ENCODE measurements at regions not wholly inside any gene's neighbourhood (a gene's known extent, or its start where the extent isn't known, plus 50 kb on each side); places are given as distances from the start of the nearest gene placed in this dataset.

DNA sequence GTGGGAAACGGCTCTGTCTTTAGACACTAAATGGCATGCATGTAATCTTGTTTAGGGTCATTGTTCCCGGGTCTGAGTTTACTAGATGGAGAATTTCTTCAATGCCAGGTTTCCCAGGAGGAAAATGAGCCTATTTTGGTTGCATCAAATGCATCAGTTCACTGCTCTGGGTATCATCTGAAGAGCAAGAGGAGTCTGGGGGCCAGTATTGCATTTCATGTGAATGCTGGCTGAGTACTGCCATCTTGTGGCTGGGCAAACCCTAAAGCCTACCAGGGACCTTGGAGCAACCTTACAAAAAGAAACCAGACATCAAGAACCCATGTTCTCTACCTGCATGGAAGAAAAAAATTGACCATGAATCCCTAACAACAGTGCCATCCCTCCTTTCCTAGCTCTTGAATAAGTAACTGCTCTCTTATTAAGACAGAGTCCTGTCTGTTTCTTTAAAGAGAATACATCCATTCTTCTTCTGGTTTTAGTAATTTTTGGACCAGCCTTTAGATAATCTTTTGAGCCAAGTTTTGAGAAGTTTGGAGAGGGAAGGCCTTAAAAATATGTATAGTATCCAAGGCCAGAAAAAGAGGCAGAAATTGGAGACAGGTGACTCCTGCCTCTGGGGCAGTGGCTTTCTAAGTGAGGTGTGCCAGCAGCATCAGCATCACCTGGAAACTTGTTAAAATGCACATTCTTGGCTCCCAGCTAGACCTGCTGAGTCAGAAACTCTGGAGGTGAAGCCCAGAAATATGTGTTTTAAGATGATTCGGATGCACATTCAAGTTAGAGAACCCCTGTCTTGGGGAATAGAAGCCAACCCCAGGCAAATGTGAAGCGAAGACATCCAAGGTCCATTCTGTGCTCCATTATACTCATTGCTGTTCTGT, 261.0 kb upstream of the CXCR4 start:
- H3K4me3 Mint-ChIP-seq: no peak overlapping the region
- DNase-seq (ENCODE audit: low spot score in 2 of 2, unreplicated experiment in 2 of 2): peak in 1 of 2 experiments; percentile 45
- no peak overlapping the region for H3K27ac Mint-ChIP-seq
- H3K27me3 Mint-ChIP-seq (ENCODE audit: low read depth): no peaks in the 10 kb centered on the region
- TF ChIP-seq, protein P1, sequence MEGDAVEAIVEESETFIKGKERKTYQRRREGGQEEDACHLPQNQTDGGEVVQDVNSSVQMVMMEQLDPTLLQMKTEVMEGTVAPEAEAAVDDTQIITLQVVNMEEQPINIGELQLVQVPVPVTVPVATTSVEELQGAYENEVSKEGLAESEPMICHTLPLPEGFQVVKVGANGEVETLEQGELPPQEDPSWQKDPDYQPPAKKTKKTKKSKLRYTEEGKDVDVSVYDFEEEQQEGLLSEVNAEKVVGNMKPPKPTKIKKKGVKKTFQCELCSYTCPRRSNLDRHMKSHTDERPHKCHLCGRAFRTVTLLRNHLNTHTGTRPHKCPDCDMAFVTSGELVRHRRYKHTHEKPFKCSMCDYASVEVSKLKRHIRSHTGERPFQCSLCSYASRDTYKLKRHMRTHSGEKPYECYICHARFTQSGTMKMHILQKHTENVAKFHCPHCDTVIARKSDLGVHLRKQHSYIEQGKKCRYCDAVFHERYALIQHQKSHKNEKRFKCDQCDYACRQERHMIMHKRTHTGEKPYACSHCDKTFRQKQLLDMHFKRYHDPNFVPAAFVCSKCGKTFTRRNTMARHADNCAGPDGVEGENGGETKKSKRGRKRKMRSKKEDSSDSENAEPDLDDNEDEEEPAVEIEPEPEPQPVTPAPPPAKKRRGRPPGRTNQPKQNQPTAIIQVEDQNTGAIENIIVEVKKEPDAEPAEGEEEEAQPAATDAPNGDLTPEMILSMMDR (IDR thresholded peaks at IDR 0.05; ENCODE audit: unreplicated experiment): no peak
- no peaks in the 10 kb centered on the region for H3K36me3 Mint-ChIP-seq
- no peaks in the 10 kb centered on the region for H3K9me3 Mint-ChIP-seq
- H3K4me1 Mint-ChIP-seq: peaks cover 6% of the 10 kb centered on the region

DNA sequence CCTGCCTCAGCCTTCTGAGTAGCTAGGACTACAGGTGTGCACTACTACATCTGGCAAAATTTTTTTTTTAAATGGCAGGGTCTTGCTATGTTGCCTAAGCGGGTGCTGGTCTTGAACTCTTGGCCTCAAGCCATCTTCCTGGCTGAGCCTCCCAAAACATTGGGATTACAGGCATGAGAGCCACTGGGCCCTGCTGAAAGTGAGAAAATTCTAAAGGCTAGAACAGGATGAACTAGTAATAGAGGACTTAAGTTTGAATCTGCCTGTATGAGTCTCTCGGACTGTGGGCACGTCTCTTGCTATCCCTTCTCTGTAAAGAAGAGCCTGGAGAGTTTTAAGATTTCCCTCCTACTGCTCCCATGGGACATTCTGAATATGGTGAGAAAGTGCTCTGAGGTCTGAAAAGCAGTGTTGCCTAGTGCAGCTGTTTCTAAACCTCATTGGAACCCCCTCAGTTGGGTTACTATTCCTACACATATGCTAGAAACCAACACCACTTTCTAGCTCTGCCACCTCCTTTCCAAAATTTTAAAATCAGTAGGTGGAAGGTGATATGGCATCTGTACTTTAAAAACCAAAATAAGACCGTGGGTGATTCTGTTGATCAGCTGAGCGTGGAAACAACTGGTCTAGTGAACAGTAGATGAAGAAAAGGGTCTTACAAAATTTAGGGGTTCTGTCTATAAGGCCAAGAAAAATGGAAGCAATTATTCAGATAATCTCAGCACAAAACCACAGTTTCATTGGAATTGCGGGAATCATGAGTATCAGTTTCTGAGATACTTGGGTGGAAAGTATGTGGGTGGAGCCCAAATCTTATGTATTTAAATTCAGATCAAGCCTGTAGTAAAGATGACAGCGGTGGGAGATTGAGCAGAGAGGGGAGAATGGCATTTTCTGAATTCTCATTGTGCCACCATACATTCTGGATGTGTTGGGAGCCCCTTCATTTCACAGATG, 259.8 kb upstream of the CXCR4 start:
- Mint-ChIP-seq H3K4me3 (no peak overlapping the region), H3K27me3 (ENCODE audit: low read depth) (no peaks in the 10 kb centered on the region), H3K9me3 (no peaks in the 10 kb centered on the region), H3K27ac (no peak overlapping the region), H3K36me3 (no peaks in the 10 kb centered on the region), H3K4me1 (peaks cover 6% of the 10 kb centered on the region)
- no peak for DNase-seq (ENCODE audit: low spot score in 2 of 2, unreplicated experiment in 2 of 2)
- TF ChIP-seq, protein P1 (IDR thresholded peaks at IDR 0.05; ENCODE audit: unreplicated experiment): no peak

DNA sequence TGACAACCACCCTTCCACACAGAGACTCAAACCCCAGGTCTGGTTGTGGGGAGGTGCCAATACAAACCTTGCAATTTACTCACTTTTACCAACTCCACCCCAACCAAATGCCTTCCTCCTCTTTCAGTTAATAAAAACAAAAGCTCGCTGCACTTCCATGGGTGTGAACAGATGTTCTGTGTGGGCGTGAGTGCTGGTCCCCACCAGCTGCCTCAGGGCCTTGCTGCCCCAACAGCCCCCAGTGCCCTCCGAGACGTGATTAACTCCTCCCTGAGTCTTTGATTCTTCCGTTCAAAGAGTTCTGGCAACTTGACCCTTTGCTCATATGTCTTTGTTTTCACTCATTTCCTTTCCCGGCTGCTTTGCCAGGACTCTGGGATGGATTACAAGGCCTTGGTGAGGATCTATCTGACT, 258.9 kb upstream of the CXCR4 start:
- no peaks in the 10 kb centered on the region for H3K27me3 Mint-ChIP-seq (ENCODE audit: low read depth)
- H3K27ac Mint-ChIP-seq: no peak overlapping the region
- no peaks in the 10 kb centered on the region for H3K9me3 Mint-ChIP-seq
- DNase-seq (ENCODE audit: low spot score in 2 of 2, unreplicated experiment in 2 of 2): no peak
- no peak overlapping the region for H3K4me3 Mint-ChIP-seq
- H3K36me3 Mint-ChIP-seq: no peaks in the 10 kb centered on the region
- peaks cover 6% of the 10 kb centered on the region for H3K4me1 Mint-ChIP-seq
- TF ChIP-seq, protein P1 (IDR thresholded peaks at IDR 0.05; ENCODE audit: unreplicated experiment): no peak

DNA sequence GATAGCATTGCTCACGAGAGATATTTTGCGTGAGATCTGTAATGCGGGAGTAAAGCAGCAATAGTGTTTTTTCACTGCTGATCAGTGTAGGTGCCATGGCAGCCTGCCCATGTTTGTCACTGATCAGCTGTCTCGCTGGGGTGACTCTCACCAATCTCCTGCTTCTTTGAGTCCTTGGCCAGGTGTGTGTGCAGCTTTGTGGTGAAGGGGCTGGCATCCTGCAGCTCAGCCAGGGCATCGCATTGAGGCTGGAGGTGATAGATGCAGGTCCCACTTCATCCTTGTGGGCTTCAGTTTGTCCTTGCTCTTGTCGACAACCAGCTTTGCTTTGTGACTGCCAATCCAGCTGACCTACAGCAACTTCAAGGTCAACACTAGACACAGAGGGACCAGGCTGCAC, 258.3 kb upstream of the CXCR4 start:
- Mint-ChIP-seq H3K4me1 (peaks cover 6% of the 10 kb centered on the region), H3K4me3 (no peak overlapping the region), H3K9me3 (no peaks in the 10 kb centered on the region), H3K27ac (no peak overlapping the region), H3K27me3 (ENCODE audit: low read depth) (no peaks in the 10 kb centered on the region), H3K36me3 (no peaks in the 10 kb centered on the region)
- no peak for DNase-seq (ENCODE audit: low spot score in 2 of 2, unreplicated experiment in 2 of 2)
- TF ChIP-seq, protein P1 (IDR thresholded peaks at IDR 0.05; ENCODE audit: unreplicated experiment): no peak

DNA sequence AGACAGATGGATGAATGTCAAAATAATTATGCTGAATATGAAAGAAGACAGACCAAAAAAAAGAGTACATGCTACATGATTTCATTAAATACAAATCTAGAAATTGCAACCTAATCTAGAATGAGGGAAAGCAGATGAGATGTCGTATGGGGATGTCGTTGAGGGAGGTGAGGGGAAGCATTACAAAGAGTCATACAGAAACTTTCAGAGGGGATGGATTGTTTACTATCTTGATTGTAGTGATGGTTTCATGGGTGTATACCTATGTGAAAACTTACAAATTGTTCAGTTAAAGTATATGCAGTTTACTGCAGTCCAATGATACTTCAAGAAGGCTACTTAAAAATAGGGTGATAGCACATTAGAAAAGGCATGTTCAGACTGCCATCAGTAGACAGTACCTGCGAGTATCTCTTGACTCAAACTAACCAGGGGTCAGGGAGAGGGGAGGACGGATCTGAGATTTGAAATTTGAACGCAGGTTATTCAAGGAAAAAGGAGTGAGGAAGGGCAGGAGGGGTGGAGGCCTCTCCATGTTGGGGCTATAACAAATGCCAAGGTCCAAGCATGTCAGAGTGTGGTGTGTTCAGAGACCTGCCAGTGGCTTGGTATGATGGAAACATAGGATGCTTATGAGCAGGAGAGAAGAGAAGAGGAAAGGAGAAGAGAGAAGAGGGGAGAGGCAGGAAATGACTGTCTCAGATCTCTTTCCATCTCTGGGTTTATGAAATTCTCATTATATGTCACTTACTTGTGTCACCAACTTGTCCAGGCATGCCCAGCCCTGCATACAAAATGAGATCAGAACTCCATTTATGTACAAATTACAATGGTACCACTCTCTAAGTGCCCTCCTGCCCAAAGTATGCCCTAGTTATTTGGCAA, 257.3 kb upstream of the CXCR4 start:
- TF ChIP-seq, protein P1 (IDR thresholded peaks at IDR 0.05; ENCODE audit: unreplicated experiment): no peak
- Mint-ChIP-seq H3K4me3 (no peak overlapping the region), H3K4me1 (peaks cover 6% of the 10 kb centered on the region), H3K27ac (no peak overlapping the region), H3K27me3 (ENCODE audit: low read depth) (peaks cover 3% of the 10 kb centered on the region), H3K36me3 (no peaks in the 10 kb centered on the region), H3K9me3 (no peaks in the 10 kb centered on the region)
- no peak for DNase-seq (ENCODE audit: low spot score in 2 of 2, unreplicated experiment in 2 of 2)

Data from mesothelial cell of epicardium (in vitro differentiated cells).